Muscle of back (tissue), 3 donors: ENCODE measurements at regions not wholly inside any gene's neighbourhood (a gene's known extent, or its start where the extent isn't known, plus 50 kb on each side); places are given as distances from the start of the nearest gene placed in this dataset.
"Not testable (repeated sequence)": the region's sequence is repeated elsewhere in the genome, so short reads cannot be mapped to it uniquely, and the experiment has no call there.

ENCODE experiments used
- DNase-seq, 3 donors: peaks; one replicate each; pipeline versions ENCODE4 v3.0.0 to v3.0.0-alpha.2; 2013

- DNase-seq: no peak
These were observed 514.2 kb upstream of the ROBO2 start for GRCh38 chr3:76525726-76526125.

- DNase-seq: no peak
These were observed 512.1 kb upstream of the ROBO2 start for GRCh38 chr3:76527773-76528172.

GRCh38 chr3:76532158-76532822 lies 507.6 kb upstream of the ROBO2 start:
- no peak for DNase-seq

- not testable (repeated sequence) for DNase-seq
These were observed 506.2 kb upstream of the ROBO2 start for GRCh38 chr3:76533710-76534109.

- not testable (repeated sequence) for DNase-seq
These were observed 502.0 kb upstream of the ROBO2 start for GRCh38 chr3:76537857-76538256.

GRCh38 chr3:76547674-76548073 lies 492.2 kb upstream of the ROBO2 start:
- no peak for DNase-seq

GRCh38 chr3:76550522-76551201 lies 489.2 kb upstream of the ROBO2 start:
- DNase-seq: no peak

GRCh38 chr3:76551739-76552138 lies 488.2 kb upstream of the ROBO2 start:
- DNase-seq: no peak

- DNase-seq: no peak
These were observed 487.2 kb upstream of the ROBO2 start for GRCh38 chr3:76552653-76553052.

GRCh38 chr3:76554707-76555106 lies 485.2 kb upstream of the ROBO2 start:
- DNase-seq: peak; percentile 54 to 60 (median 55)

- peak in 1 of 3 donors; percentile 21 for DNase-seq
These were observed 478.2 kb upstream of the ROBO2 start for GRCh38 chr3:76561494-76562236.

GRCh38 chr3:76565496-76566210 lies 474.2 kb upstream of the ROBO2 start:
- DNase-seq: no peak

- DNase-seq: no peak
These were observed 473.7 kb upstream of the ROBO2 start for GRCh38 chr3:76566211-76566534.

GRCh38 chr3:76566904-76567303 lies 473.0 kb upstream of the ROBO2 start:
- DNase-seq: no peak

- DNase-seq: peak in 1 of 3 donors; percentile 16
These were observed 469.4 kb upstream of the ROBO2 start for GRCh38 chr3:76570436-76571057.

- no peak for DNase-seq
These were observed 463.7 kb upstream of the ROBO2 start for GRCh38 chr3:76576201-76576600.

- DNase-seq: no peak
These were observed 457.8 kb upstream of the ROBO2 start for GRCh38 chr3:76582098-76582497.

- no peak for DNase-seq
These were observed 457.1 kb upstream of the ROBO2 start for GRCh38 chr3:76582632-76583378.

GRCh38 chr3:76585794-76586392 lies 454.0 kb upstream of the ROBO2 start:
- peak in 2 of 3 donors; percentile 11 to 12 for DNase-seq

GRCh38 chr3:76586471-76586870 lies 453.4 kb upstream of the ROBO2 start:
- DNase-seq: no peak

- no peak for DNase-seq
These were observed 429.7 kb upstream of the ROBO2 start for GRCh38 chr3:76610150-76610549.
